ENCODE measurements at regions not wholly inside any gene's neighbourhood (a gene's known extent, or its start where the extent isn't known, plus 50 kb on each side); places are given as distances from the start of the nearest gene placed in this dataset.
"Not testable (repeated sequence)": the region's sequence is repeated elsewhere in the genome, so short reads cannot be mapped to it uniquely, and the experiment has no call there.

- POLR2A ChIA-PET; ATAC-seq; H3K36me3 Mint-ChIP-seq; DNase-seq (ENCODE audit: low spot score); H3K4me3 Mint-ChIP-seq; H3K9me3 Mint-ChIP-seq; CTCF ChIA-PET; H3K27ac Mint-ChIP-seq: not testable (repeated sequence)
- Mint-ChIP-seq H3K27me3 (ENCODE audit: low read depth) (peaks cover 20% of the 10 kb centered on the region), H3K4me1 (peaks cover 21% of the 10 kb centered on the region)
These were observed 96.2 kb downstream of the BDH1 start for GRCh38 chr3:197459571-197459970.

GRCh38 chr3:197458906-197459470, 96.8 kb downstream of the BDH1 start:
- Mint-ChIP-seq H3K4me3 (no peak overlapping the region), H3K27me3 (ENCODE audit: low read depth) (peaks cover 26% of the 10 kb centered on the region), H3K36me3 (no peaks in the 10 kb centered on the region), H3K4me1 (peaks cover 19% of the 10 kb centered on the region), H3K27ac (no peak overlapping the region), H3K9me3 (no peaks in the 10 kb centered on the region)
- no peak for TF ChIP-seq ZNF671 (CRISPR knock-in tag; IDR thresholded peaks at IDR 0.05)
- TF ChIP-seq ZNF512 (CRISPR knock-in tag; IDR thresholded peaks at IDR 0.05; ENCODE audit: borderline replicate concordance): no peak
- no peak for TF ChIP-seq ZNF121 (CRISPR knock-in tag; IDR thresholded peaks at IDR 0.05)
- no peak for TF ChIP-seq ZNF416 (CRISPR knock-in tag; IDR thresholded peaks at IDR 0.05)
- ATAC-seq (no peak), DNase-seq (ENCODE audit: low spot score) (no peak)
- CTCF ChIA-PET: interaction anchor here (0.6 to 1.6 kb wide), 2 partner anchors 43 to 58 kb away, joined by 3 to 7 read pairs; no protein-coding TSS in a partner anchor
- POLR2A ChIA-PET: no interaction called here

GRCh38 chr3:197458179-197458707, 97.5 kb downstream of the BDH1 start:
- no peak overlapping the region for H3K27ac Mint-ChIP-seq
- peaks cover 26% of the 10 kb centered on the region for H3K27me3 Mint-ChIP-seq (ENCODE audit: low read depth)
- POLR2A ChIA-PET: no interaction called here
- H3K36me3 Mint-ChIP-seq: no peaks in the 10 kb centered on the region
- TF ChIP-seq FOXK1 (CRISPR knock-in tag; IDR thresholded peaks at IDR 0.05) (no peak), GABPB1 (CRISPR knock-in tag; IDR thresholded peaks at IDR 0.05) (peak; percentile 21; the same call in 1 of the 2 replicates)
- no peaks in the 10 kb centered on the region for H3K9me3 Mint-ChIP-seq
- CTCF ChIA-PET: interaction anchor here (0.6 to 1.6 kb wide), 5 partner anchors 14 to 123 kb away, joined by 3 to 7 read pairs (median 3); no protein-coding TSS in a partner anchor
- ATAC-seq: peak; percentile 69
- peaks cover 19% of the 10 kb centered on the region for H3K4me1 Mint-ChIP-seq
- H3K4me3 Mint-ChIP-seq: no peak overlapping the region
- DNase-seq (ENCODE audit: low spot score): no peak

GRCh38 chr3:197456261-197457091, 99.3 kb downstream of the BDH1 start:
- ATAC-seq (peak; percentile 73), DNase-seq (ENCODE audit: low spot score) (peak; percentile 82)
- ChIA-PET CTCF (interaction anchor here (0.7 kb wide), 1 partner anchor 16 kb away, joined by 3 read pairs; no protein-coding TSS in a partner anchor), POLR2A (no interaction called here)
- Mint-ChIP-seq H3K4me1 (peaks cover 16% of the 10 kb centered on the region), H3K27ac (peak overlapping the region; percentile 93), H3K9me3 (no peaks in the 10 kb centered on the region), H3K36me3 (no peaks in the 10 kb centered on the region), H3K27me3 (ENCODE audit: low read depth) (peaks cover 26% of the 10 kb centered on the region), H3K4me3 (peak overlapping the region; percentile 74)
- no peak for TF ChIP-seq CREB1 (CRISPR knock-in tag; IDR thresholded peaks at IDR 0.05)
- TF ChIP-seq ATF2 (CRISPR knock-in tag; IDR thresholded peaks at IDR 0.05; ENCODE audit: borderline replicate concordance, low read depth): no peak
- TF ChIP-seq AFF4 (CRISPR knock-in tag; IDR thresholded peaks at IDR 0.05; ENCODE audit: borderline replicate concordance): no peak
- TF ChIP-seq GTF2I (CRISPR knock-in tag; conservative IDR thresholded peaks at IDR 0.05): no peak
- TF ChIP-seq IRF1 (CRISPR knock-in tag; IDR thresholded peaks at IDR 0.05): no peak
- 0 out of 2 replicates have a peak, but pooled peaks have one; percentile 72 for TF ChIP-seq ATF1 (CRISPR knock-in tag; IDR thresholded peaks at IDR 0.05)
- TF ChIP-seq KAT7 (CRISPR knock-in tag; IDR thresholded peaks at IDR 0.05; ENCODE audit: borderline replicate concordance): 0 out of 2 replicates have a peak, but pooled peaks have one; percentile 49
- TF ChIP-seq IRF2 (CRISPR knock-in tag; IDR thresholded peaks at IDR 0.05; ENCODE audit: borderline replicate concordance, low read depth): no peak
- TF ChIP-seq ZNF512 (CRISPR knock-in tag; IDR thresholded peaks at IDR 0.05; ENCODE audit: borderline replicate concordance): no peak
- TF ChIP-seq ZNF423 (CRISPR knock-in tag; IDR thresholded peaks at IDR 0.05): peak; percentile 92
- TF ChIP-seq FOXJ3 (CRISPR knock-in tag; IDR thresholded peaks at IDR 0.05; ENCODE audit: borderline replicate concordance): no peak
- peak; percentile 74; the same call in 1 of the 2 replicates for TF ChIP-seq CREM (CRISPR knock-in tag; IDR thresholded peaks at IDR 0.05)
- TF ChIP-seq ZNF416 (CRISPR knock-in tag; IDR thresholded peaks at IDR 0.05): no peak
